Epithelial cell of esophagus (primary cell): ENCODE measurements at regions not wholly inside any gene's neighbourhood (a gene's known extent, or its start where the extent isn't known, plus 50 kb on each side); places are given as distances from the start of the nearest gene placed in this dataset.
A peak's percentile ranks its signal among the peaks of the same experiment; 100 is the strongest.
"Not testable (repeated sequence)": the region's sequence is repeated elsewhere in the genome, so short reads cannot be mapped to it uniquely, and the experiment has no call there.

Experiments
- DNase-seq: peaks from one replicate; pipeline ENCODE4 v3.0.0; 2010; ENCODE audit warnings: low read depth
- H3K4me3 ChIP-seq: 2 replicates; pipeline ENCODE4 v1.5.1; 2011; ENCODE audit warnings: mild to moderate bottlenecking, low read length, control low read depth
- TF ChIP-seq, protein P1 (sequence below): IDR thresholded peaks from 2 replicates; pipeline ENCODE4 v1.5.1; 2011; ENCODE audit warnings: low read depth, mild to moderate bottlenecking, low read length, control low read depth, inconsistent platforms; ENCODE audit not compliant: insufficient read depth; ENCODE audit errors: missing control alignments

DNA sequence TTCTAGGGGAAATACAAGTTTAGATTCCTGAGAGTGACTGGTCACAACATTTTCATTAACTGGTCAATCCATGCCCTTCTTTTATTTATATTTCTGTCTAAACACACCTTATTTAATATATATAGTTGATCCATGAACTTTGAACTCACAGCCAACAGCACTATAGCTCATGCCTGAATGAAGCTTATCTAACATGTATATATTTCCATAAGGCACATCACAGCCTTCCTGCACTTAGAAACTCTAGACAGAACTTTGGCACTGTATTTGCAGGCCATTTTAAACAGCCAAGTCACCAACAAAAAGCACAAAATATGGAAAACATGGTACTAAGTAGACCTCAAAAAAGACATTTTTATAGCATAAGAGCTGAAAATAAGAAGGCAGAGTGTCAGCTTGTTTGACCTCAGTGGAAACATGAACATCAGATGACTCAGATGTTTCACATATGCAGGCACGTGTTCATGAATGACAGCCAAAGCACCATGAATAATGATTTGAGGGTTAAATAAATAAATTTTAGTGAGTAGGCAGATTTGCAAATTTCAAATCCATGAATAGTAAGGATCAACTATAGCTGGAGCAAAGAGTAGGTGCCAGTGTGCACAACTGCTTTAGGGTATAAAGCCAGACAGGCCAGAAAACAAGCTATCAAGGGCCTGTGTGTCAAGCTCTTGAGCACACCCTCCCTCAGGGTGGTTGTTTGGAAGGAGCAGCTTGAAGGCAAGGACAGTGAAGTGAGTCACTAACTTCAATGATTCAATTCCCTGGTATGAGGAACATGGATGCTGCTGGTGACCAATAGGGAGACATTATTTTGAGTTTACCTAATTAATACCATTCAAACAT, 88.9 kb upstream of the NT5E start:
- TF ChIP-seq, protein P1, sequence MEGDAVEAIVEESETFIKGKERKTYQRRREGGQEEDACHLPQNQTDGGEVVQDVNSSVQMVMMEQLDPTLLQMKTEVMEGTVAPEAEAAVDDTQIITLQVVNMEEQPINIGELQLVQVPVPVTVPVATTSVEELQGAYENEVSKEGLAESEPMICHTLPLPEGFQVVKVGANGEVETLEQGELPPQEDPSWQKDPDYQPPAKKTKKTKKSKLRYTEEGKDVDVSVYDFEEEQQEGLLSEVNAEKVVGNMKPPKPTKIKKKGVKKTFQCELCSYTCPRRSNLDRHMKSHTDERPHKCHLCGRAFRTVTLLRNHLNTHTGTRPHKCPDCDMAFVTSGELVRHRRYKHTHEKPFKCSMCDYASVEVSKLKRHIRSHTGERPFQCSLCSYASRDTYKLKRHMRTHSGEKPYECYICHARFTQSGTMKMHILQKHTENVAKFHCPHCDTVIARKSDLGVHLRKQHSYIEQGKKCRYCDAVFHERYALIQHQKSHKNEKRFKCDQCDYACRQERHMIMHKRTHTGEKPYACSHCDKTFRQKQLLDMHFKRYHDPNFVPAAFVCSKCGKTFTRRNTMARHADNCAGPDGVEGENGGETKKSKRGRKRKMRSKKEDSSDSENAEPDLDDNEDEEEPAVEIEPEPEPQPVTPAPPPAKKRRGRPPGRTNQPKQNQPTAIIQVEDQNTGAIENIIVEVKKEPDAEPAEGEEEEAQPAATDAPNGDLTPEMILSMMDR, result no peak
- no peak overlapping the region for H3K4me3 ChIP-seq
- peak; percentile 98 for DNase-seq

DNA sequence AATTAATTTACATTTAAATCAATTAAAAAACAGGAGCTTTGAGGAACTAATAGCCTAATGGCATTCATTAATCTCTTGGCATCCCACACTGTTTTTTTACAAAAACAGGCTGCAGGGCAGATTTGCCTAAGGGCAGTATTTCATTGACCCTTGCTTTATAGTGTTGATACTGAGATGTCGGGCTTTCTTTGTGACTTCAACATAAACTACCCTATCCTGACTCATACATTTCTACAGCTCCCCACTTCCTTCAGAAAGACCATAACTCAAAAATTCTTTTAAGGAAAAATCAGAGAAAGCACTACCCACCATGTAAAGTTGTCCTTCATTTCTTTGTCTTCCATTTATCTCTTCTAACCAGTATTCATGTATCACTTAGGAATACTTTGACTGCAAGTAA, 92.2 kb upstream of the NT5E start:
- no peak for DNase-seq
- TF ChIP-seq, protein P1, result no peak
- no peak overlapping the region for H3K4me3 ChIP-seq

DNA sequence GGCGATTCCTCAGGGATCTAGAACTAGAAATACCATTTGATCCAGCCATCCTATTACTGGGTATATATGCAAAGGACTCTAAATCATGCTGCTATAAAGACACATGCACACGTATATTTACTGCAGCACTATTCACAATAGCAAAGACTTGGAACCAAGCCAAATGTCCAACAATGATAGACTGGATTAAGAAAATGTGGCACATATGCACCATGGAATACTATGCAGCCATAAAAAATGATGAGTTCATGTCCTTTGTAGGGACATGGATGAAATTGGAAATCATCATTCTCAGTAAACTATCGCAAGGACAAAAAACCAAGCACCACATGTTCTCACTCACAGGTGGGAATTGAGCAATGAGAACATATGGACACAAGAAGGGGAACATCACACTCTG, 93.1 kb upstream of the NT5E start:
- DNase-seq, H3K4me3 ChIP-seq: not testable (repeated sequence)

DNA sequence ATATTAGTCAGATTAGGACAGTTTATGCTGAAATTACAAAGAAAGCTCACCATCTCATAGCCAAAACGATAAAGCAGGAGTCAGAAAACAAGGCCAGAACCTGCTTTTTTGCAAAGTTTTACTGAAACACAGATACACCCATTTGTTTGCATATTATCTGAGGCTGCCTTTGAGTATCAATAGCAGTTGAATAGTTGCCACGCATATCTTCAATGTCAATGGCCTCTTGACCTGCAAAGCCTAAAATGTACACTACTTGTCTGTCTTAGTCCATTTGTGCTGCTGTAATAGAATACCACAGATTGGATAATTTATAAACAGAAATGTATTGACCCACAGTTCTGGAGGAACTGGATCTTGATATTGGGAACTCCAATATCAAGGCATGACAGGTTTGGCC, 94.1 kb upstream of the NT5E start:
- TF ChIP-seq, protein P1, result no peak
- H3K4me3 ChIP-seq, result no peak overlapping the region
- no peak for DNase-seq

DNA sequence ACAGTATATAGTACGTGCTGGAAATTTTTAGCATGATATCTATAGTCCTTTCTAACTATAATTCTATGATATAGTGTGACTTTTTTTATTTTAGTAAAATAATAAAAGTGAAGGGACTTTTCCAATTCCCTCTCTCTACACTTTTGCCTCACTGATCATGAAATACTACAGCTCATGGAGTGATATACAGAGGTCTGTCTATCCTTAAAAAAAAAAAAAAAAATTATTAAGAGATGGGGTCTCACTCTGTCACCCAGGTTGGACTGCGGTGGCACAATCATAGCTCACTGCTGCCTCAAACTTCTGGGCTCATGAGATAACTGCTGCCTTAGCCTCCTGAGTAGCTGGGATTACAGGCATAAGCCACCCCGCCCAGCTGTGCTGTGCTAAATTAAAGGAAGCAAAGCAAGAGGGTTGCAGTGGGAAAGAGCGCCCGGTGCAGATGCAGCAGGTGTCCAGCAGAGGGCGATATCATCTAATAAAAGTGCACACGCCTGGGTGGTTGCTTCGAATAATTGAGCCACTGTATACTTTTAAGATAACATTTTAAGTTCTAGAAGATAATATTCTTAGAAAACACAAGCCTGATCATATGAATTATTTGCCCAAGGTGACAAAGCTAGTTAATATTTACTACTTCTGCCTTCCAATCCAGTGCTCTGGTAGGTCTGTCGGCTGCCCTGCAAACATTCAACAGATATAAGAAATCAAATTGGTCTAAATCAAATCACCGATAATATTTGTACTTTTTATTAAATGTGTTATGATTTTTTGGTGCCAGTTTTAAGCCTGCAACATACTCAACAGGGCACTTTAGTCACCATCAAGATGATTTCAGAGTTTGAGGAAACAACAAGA, 94.9 kb upstream of the NT5E start:
- TF ChIP-seq, protein P1, result peak; percentile 90
- peak; percentile 75 for DNase-seq
- no peak overlapping the region for H3K4me3 ChIP-seq

DNA sequence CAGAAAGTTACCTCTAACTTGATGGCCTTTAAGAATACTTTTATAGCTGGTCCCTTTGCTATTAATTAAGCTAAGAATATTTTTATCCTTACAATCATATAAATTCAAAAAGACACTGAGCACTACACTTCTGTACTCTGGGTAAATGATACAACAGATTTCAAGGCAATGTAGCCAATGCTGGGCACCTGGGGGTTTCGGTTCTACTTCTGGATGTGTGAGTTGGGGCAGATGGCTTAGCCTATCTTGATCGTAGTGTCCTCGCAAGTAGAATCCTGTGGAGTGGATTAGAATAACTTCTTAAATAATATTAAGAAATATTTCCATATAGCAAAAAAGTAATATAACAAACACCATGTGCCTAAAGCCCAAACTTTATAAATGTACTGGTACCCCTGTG, 96.9 kb upstream of the NT5E start:
- TF ChIP-seq, protein P1, result no peak
- H3K4me3 ChIP-seq, result no peak overlapping the region
- no peak for DNase-seq

DNA sequence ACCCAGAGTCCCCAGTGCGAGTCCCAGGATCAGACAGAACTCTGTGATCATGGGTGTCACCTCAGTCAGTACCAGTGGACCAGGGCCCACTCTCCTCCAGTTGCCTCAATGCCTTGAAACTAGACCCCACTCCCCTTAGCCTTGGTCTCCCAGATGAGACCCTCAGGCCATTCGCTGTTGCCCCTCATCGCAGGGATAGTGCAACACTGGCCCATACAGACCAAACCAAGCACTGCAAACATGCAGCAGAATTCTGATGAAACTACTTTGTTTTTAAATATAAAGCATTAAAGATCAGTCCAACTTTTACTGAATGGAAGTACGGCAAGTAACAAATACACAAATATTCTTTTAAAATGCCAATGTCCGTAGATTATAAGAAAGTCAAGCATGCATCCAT, 101.2 kb upstream of the NT5E start:
- TF ChIP-seq, protein P1, result no peak
- no peak overlapping the region for H3K4me3 ChIP-seq
- no peak for DNase-seq
